ENCODE measurements at regions not wholly inside any gene's neighbourhood (a gene's known extent, or its start where the extent isn't known, plus 50 kb on each side); places are given as distances from the start of the nearest gene placed in this dataset.
"Not testable (repeated sequence)": the region's sequence is repeated elsewhere in the genome, so short reads cannot be mapped to it uniquely, and the experiment has no call there.

DNA sequence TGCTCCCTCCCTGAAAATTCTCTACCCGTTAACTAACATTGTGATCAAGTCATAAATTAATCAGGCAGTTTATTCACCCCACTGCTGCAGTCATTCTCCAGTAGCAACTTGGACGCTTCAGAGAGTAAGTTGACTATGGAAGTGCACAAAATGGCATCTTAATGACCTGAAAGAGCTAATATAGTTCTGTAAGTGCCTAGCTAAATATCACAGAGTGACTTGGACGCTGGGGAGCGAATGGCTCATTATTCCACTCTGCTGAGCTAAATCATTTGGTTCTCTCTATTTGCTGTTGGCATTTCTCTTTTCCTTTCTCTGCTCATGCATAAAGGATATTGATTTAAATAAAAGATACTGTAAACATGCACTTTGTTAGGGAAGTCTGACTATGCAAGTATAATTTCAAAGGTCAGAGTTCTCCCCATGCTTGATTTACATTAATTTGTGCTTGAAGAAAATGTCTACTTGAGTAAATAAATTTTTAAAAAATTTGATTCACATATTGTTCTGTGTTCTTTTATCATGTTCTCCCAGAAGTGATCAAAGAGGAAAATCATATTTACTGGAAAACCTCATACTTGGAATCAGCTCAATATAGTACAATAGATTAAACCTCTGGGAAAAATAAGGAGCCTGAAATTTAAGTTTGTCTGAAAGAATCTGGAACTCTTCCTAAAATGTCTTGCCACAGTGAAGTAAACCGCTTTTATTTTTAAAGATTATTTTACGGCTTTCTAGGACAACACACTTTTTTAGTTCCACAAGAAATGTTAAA is 169.5 kb upstream of the HAPLN1 start:
- no peak for DNase-seq (ENCODE audit: low read depth)

DNA sequence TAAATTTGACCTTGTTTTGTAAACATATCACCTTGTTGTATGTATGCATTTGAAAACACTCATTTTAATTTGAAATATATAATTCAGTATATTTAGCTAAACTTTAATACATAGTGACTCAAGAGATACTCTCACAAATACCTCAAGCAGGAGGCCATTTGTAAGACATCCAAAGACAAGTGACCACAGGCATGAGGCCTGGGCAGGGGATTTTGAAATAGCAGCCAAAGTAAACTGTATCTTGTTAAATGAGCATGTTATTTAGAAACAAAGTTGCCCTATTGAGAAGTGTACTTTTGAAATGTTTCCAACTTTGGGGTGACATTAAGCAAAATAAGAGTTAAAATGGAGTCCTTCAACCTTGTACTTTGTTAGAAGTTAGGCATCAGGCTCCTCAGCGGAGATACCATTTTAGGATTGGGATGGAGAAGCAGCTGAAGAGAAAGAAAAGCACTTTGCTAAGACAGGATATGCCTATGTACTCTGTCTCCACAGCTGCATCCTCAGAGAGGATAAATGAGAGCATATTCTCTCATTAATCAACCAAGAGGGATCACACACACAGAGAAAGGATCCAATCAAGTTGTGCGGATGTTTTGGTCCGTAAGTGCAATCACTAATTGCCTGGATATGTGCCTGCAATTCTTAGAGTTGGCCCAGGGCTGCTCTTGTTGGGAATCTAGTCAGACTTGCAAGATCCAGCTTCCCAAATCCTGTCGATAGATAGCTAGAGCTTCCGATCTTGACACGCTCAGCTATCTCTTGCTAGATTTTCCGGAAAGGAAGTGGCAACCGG is 157.5 kb upstream of the HAPLN1 start:
- DNase-seq (ENCODE audit: low read depth), result peak; percentile 85

DNA sequence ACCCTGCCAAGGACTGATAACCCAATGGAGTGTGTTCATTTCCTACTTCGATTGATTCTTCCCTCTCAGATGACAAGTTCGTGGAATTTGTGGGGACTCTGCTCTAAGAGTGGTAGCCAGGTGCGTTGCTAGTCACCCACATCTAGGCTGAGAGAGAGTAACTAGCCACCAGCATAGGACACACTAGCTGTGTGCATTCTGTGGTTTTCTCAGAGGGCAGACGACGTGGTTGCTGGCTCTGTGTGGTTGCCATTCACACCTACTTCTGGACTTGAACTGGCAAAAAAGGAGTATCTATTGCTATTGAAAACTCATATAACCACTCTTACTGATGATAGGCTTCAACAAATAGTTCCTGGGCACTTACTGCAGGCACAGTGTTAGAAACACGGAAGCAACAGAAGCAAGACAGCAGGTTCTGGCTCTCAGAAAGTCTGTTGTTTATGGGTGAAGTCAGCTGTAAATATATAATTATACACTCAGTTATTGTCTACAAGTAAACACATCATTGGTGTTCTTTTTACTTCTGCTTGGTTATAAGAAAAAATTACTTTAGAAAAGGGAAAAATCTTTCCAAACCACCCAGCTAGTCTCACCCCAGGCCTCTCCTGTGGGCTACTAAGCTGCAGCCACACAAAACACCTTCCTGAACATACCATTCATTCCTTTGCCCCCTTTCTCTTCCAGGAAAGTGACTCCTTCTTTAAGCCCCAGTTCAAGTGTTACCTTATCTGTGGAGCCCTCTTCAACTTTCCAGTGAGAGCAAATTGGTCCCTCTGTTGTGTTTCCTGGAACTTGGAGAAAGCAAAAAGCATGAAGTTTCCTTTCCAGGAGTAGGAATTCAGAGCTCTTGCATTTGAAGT is 151.1 kb upstream of the HAPLN1 start:
- no peak for DNase-seq (ENCODE audit: low read depth)

DNA sequence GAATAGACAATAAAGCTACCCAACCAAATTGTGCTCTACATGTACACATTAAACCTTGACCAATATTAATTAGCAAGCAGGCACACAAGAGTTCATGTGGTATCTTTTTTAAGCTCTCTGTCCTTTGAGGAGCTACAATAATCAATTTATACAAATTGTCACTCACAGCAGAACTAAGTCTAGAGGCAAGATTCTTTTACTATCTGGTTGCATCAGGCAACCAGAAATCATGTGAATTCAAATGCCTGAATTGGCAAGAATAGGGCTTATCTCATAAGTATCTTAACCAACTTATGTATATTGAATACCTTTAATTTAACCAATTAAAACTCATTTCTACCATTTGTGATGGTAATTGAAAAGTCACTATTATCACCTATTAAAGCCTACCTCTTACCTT is 145.5 kb upstream of the HAPLN1 start:
- DNase-seq (ENCODE audit: low read depth), result no peak

DNA sequence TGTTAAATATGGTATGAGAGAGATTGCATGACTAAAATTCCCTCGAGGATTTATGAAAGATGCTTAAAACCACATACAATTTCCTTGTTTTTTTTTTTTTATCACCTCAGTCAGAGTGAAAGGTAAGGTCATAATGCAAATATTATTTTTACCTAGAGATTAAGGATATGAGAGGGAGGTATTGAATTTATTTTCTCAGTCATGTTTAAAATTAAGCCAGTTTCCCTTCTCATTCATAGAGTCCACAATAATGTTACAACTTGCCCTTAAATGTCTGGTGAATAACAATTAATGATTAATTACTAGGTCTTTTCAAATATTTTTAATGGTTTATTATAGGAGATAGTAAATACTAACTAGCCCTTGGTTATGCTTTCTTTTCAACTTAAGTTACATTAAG is 144.9 kb upstream of the HAPLN1 start:
- no peak for DNase-seq (ENCODE audit: low read depth)

DNA sequence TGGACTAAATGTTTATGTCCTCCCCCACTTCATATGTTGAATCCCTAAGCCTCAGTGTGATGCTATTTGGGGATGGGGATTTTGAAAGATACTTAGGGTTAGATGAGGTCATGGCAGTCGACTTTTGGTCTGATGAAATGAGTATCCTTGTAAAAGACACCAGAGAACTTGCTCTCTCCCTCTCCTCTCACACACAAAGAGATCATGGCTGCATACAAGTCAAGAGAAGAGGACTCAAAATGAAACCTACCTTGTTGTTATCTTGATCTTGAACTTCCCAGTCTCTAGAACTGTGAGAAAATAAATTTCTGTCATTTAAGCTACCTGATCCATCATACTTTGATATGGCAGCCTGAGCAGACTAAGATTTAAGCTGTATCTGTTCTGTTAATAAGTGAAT is 144.0 kb upstream of the HAPLN1 start:
- no peak for DNase-seq (ENCODE audit: low read depth)

DNA sequence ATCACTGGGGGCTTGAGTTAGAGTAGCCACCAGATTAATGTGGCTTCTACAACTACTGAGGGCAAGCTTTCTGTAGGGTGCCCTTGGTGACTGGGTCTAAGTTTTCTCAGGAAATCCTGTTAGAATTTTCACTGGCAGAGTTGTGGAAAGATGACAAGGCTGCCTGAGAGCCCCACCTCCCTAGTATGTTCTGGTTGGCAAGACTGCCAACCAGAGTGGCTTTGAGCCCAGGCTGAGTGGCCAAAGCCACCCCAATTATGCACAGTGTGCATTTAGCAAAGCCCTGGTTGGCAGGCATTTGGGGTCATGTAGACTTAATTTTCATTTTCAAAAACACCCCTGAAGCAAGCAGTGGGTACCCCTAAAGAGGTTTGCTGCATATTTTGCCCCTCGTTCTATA is 136.7 kb upstream of the HAPLN1 start:
- no peak for DNase-seq (ENCODE audit: low read depth)

DNA sequence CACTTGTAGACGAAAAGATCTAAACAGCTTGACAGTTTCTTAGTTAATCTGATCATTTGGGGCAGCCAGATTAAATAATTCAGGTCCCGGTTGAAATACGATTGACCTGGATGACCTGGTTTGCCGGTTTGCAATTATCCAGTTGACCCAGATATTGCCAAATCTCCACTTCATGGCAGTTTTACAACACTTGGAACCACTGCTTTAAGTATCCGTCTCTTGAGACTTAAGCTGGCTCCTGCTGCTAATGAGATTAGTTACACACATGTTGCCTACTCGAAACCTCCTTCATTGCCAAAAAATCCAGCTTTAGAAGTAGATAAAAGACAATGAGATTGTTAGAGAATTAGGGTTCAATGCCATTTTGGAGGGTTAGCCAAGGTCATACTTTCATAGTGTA is 136.2 kb upstream of the HAPLN1 start:
- DNase-seq (ENCODE audit: low read depth), result peak; percentile 69

DNA sequence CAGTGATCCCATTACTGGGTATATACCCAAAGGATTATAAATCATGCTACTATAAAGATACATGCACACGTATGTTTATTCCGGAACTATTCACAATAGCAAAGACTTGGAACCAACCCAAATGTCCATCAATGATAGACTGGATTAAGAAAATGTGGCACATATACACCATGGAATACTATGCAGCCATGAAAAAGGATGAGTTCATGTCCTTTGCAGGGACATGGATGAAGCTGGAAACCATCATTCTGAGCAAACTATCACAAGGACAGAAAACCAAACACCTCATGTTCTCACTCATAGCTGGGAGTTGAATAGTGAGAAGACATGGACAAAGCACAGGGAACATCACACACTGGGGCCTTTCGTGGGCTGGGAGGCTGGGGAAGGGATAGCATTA is 129.8 kb upstream of the HAPLN1 start:
- DNase-seq (ENCODE audit: low read depth), result not testable (repeated sequence)

DNA sequence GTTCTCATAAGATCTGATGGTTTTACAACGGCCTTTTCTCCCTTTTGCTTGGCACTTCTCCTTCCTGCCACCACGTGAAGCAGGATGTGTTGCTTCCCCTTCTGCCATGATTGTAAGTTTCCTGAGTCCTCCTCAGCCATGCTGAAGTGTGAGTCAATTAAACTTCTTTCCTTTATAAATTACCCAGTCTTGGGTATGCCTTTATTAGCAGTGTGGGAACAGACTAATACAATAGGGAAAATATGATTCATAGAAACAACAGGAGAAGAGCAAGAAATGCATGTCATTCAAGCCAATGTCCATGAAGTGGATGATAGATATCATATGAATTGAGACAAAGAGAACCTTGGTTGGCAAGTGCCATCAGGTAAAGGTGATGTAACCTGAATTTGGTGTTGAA is 128.3 kb upstream of the HAPLN1 start:
- no peak for DNase-seq (ENCODE audit: low read depth)

DNA sequence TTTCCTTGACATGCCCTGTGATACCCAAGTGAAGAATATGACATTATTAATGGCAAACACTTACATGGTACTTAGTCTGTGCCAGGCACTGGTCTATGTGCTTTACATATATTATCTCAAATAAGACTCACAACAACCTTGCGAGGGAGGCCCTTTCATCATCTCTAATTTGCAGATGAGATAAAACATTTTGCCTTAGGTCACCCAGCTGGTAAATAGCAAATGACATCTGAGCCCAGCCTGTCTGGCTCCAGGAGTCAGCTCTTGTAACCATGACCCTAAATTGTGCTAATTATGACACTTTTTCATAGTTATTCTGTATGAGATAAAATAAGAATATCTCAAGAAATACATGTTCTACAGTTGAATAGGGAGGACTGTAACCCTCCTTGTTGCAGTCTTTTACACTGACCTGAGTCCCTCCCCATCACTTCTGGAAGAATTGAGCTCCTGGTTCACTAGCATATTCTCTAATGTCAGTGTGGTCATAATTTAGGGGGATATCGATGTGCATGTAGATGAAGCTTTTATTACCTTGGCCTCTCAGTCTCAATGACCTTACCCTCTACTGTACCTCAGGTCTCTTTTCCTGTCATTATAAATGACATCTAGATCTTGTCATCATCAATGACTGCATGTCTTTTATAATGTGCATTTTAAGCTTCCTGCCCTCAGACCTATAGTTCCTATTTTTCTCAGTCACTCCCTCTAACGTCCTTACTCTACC is 126.1 kb upstream of the HAPLN1 start:
- DNase-seq (ENCODE audit: low read depth), result no peak

DNA sequence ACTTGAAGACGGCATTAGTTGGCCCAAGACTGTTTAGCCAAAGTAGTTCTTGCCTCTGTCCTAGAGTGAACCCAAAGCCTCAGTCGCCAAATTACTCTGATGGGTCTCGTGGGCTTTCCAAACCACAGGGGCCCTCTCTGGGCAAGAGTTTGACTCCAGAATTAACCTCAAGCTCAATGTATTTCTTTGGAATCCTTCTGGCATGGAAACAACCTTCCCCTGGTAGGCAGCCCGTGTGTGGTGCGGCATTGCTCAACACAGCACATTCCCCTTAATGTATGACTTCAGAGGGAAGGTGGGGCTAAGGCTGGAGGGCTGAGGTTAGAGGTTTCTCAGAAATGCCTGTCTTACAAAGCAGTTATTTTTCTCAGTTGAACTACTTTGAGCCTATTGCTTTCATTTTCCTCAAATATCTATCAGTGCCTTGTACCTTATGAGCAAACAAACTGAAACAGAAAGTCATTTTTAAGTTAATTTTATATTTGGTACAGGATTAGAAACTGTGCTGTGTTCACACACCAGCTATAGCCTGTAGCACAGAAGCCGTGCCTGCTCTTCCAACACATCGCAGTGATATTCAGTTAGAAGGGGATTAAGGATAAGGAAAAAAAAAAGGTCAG is 123.9 kb upstream of the HAPLN1 start:
- peak; percentile 94 for DNase-seq (ENCODE audit: low read depth)

DNA sequence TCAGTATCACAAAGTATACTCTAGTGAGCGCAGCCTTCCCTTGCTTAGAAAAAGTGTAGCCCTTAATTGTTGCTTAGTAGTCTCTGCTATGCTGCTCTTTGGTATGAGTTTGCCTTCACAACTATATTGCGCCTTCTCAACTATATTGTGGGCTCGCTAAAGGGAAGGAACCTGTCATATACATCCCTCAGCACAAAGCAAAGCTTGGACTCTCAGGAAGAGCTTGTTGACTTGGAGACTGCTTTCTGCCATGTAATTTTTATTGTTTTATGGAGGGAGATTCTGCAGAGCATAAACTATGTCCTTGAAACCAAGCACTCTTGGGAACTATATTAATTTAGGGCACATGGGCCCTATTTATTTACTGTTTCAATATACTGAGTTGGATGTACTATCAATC is 119.1 kb upstream of the HAPLN1 start:
- no peak for DNase-seq (ENCODE audit: low read depth)

DNA sequence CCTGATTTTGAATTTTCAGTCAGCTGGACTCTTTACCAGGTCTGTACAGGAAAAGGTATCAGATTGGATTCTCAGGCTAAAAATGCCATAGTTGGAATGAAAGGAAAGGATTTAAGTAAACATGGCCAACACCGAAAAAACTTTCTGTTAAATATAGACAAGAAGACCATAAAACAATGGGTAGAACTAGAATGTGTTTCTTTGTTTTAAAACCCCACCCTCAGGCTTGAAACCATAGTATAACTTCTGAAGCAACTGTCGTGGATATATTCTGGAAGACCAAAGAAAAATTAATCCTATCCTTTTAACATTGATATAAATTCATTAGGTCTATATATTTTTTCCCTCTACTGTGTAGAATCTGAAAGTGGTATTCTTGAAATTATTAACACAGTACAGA is 118.6 kb upstream of the HAPLN1 start:
- DNase-seq (ENCODE audit: low read depth), result no peak

DNA sequence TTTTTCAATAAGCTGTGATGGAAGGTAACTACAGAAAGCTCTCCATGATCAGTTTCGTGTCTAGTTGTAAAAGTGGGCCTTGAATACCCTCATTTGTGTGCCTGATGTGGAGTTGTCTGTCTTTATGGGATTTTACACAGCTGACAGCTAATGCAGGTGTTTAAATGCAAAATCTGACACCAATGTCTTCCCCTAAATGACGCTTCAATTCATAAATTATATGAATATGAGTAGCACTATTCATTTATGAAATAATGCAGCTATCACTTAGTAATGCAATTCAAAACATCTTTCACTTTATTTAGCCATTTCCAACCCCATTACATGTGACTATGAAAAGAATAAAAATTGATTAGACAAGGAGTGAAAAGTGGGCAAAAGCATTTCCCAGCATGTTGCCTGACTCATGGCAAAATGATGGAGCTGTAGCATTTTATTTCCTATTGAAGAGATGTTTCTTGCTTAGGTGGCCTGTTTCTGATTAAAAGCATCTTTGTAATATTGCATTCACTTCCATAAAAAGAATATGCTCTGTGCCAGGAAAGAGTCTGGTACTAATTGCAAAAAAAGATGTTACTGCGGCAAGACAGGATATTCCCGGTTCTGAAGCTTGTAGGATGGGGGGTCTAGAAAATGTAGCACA is 116.7 kb upstream of the HAPLN1 start:
- DNase-seq (ENCODE audit: low read depth), result peak; percentile 49

DNA sequence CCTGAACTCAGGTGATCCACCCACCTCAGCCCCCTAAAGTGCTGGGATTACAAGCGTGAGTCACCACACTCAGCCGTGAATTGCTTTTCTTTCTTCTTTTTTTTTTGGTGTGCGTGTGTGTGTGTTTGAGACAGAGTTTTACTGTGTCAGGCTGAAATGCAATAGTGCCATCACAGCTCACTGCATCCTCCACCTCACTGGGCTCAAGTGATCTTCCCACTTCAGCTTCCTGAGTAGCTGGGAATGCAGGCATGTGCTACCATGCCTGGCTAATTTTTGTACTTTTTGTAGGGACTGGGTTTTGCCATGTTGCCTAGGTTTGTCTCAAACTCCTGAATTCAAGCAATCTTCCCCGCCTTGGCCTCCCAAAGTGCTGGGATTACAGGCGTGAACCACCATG is 113.7 kb upstream of the HAPLN1 start:
- no peak for DNase-seq (ENCODE audit: low read depth)

DNA sequence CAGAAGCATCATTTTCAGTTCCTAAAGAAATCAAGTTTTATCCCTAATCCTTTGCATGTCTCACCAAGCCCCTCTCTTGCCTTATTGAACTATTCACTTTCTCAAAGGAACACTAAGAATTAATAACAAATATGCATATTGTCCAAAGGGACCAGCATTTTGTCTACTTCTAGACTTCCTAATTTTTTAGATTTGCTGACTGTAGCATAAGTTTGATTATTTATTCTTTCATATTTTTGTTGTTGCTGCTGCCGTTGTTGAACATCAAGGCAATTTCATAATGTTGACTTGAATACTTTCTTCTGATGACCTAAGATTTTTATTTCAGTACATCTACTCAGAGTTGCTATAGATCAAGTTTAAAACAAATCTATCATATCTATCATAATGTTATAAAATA is 111.2 kb upstream of the HAPLN1 start:
- no peak for DNase-seq (ENCODE audit: low read depth)

DNA sequence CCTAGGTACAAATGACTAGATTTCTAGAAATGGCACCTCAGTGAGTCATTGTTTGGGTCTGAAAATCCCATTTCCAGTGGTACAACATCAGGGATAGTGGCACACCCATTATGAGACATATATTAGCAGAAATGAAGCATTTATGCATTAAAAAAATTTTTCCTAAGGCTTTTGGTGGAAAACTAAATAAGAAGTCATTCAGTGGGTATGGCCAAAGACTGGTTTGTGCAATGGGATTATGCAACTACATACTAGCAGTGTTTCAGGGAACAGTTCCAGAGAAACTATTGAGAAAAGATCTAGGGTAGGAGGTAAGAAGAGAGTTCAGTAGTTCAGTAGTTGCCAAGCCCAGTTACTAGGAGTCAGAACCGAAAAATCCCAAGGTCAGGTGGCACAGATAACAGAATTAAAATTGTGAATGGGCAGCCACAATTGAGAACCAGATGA is 106.5 kb upstream of the HAPLN1 start:
- DNase-seq (ENCODE audit: low read depth), result peak; percentile 83

DNA sequence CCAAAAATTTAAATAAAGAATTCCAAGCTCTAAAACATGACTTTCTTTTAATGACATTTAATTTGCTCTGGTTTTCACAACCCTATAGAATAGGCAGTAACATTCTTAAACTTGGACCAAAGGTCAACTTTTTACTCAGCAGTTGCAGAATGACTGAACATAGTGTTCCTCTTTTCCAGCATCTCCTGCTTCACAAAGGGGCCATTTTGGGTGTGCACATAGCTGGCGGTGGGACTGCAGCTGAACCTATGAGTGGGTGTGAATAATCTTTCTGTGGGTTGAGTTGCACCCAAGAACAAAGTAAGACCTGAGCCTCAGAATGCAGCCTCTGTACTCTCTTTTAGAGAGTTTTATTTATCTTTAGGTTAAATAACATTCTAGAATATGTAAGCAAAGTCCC is 96.9 kb upstream of the HAPLN1 start:
- DNase-seq (ENCODE audit: low read depth), result no peak

DNA sequence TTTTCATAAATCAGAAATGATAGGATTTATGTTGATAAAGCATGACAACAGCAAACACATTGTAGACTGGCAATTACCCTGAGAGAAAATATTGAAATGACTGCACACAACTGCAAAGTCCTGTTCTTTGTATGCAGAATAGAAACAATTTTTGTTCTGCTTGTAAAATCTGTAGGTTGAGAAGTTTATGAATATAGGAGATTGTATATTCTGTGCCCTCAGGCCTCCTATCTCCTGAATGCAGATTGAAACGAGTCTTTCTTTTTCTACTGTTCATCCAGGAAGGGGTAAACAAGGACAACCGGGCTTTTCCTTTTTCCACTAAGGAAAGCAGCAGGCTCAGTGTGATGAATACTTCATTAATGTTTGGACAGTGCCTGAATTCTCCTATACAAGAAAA is 95.0 kb upstream of the HAPLN1 start:
- DNase-seq (ENCODE audit: low read depth), result no peak

DNA sequence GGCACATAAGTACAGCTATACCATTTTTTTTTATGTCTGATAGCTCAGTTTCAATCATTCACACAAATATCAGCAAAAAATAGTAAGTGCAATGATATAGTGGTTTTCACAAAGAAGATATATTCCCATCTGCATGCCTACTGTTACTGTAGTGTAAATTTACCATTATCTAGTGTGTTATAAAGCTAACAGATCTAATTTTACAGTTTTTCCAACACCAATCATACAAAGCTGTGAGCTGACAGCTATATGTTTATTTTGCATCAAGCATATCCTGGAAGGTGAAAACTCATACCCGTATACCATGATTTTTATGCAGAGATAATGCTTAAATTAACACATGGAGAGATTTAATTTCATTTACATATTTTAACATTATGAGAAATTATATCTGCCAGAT is 89.9 kb upstream of the HAPLN1 start:
- no peak for DNase-seq (ENCODE audit: low read depth)

All from fibroblast of gingiva (primary cell).